Uterus (tissue), 2 donors: ENCODE measurements at regions not wholly inside any gene's neighbourhood (a gene's known extent, or its start where the extent isn't known, plus 50 kb on each side); places are given as distances from the start of the nearest gene placed in this dataset.

Experiments
- POLR2A ChIP-seq, 2 donors: fragments of 450-650 bp; IDR thresholded peaks; one replicate each; pipeline ENCODE4 v1.6.1; 2016; ENCODE audit warnings: antibody characterized with exemption in 2 of 2, mild to moderate bottlenecking in 1 of 2, moderate library complexity in 1 of 2
- TF ChIP-seq, protein P1 (sequence below), 4 experiments: fragments of 200-600 bp in 2 of 4; fragments of 450-650 bp in 2 of 4; sonication (generic) in 2 of 4; IDR thresholded peaks; one replicate each; pipeline ENCODE4 v1.5.1; 2016 to 2019; ENCODE audit warnings: antibody characterized with exemption in 4 of 4, mild to moderate bottlenecking in 2 of 4, moderate library complexity in 1 of 4

DNA sequence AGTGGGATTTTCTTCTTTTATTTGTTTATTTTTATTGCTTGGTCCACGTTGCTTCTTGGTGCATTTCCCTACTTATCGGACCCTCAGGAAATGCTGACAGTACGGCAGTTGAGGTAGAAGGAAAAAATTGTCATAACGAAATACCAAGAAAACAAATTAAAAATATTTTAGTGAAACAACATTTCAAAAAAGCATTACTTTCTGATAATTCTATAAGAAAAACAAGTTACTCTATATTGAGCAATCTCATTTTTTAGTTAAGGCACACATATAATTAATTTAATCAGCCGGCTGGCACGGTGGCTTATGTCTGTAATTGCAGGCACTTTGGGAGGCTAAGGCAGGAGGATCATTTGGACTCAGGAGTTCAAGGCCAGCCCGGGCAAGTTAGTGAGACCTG is 102.1 kb downstream of the SH3YL1 start:
- TF ChIP-seq, protein P1, sequence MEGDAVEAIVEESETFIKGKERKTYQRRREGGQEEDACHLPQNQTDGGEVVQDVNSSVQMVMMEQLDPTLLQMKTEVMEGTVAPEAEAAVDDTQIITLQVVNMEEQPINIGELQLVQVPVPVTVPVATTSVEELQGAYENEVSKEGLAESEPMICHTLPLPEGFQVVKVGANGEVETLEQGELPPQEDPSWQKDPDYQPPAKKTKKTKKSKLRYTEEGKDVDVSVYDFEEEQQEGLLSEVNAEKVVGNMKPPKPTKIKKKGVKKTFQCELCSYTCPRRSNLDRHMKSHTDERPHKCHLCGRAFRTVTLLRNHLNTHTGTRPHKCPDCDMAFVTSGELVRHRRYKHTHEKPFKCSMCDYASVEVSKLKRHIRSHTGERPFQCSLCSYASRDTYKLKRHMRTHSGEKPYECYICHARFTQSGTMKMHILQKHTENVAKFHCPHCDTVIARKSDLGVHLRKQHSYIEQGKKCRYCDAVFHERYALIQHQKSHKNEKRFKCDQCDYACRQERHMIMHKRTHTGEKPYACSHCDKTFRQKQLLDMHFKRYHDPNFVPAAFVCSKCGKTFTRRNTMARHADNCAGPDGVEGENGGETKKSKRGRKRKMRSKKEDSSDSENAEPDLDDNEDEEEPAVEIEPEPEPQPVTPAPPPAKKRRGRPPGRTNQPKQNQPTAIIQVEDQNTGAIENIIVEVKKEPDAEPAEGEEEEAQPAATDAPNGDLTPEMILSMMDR (IDR thresholded peaks at IDR 0.05), result no peak
- TF ChIP-seq POLR2A (IDR thresholded peaks at IDR 0.05), result no peak
